22Rv1 (cell line): ENCODE measurements at regions not wholly inside any gene's neighbourhood (a gene's known extent, or its start where the extent isn't known, plus 50 kb on each side); places are given as distances from the start of the nearest gene placed in this dataset.
A peak's percentile ranks its signal among the peaks of the same experiment; 100 is the strongest.

Experiments used
- H3K27ac ChIP-seq: fragments of 450-650 bp; 2 replicates; pipeline ENCODE4 v1.5.1; 2017
- ZFX ChIP-seq: fragments of 450-650 bp; IDR thresholded peaks from 2 replicates; pipeline ENCODE4 v1.6.1; 2017; ENCODE audit warnings: antibody characterized with exemption, borderline replicate concordance
- TF ChIP-seq, protein P1 (sequence below): fragments of 450-650 bp; IDR thresholded peaks from 2 replicates; pipeline ENCODE4 v1.5.1; 2017; ENCODE audit warnings: mild to moderate bottlenecking

DNA sequence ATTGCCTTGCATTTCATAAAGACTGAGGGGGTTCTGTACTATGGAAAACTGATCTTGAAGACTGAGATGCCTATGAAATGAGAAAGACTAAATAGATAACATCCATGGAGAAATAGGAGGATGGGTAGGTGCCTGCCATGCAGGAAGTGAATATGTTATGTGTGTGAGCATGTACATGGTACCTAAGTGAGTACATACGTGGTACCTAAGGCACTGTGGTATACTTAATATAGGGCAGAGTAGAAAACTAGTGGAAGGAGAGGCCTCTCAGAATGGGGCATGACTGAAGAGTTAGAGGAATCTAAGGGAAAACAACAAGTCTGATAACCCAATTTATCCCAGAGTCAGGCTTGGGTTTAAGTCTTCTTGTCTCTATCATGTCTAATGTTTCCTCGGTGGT lies 161.8 kb upstream of the DCN start:
- TF ChIP-seq ZFX, result no peak
- TF ChIP-seq, protein P1, sequence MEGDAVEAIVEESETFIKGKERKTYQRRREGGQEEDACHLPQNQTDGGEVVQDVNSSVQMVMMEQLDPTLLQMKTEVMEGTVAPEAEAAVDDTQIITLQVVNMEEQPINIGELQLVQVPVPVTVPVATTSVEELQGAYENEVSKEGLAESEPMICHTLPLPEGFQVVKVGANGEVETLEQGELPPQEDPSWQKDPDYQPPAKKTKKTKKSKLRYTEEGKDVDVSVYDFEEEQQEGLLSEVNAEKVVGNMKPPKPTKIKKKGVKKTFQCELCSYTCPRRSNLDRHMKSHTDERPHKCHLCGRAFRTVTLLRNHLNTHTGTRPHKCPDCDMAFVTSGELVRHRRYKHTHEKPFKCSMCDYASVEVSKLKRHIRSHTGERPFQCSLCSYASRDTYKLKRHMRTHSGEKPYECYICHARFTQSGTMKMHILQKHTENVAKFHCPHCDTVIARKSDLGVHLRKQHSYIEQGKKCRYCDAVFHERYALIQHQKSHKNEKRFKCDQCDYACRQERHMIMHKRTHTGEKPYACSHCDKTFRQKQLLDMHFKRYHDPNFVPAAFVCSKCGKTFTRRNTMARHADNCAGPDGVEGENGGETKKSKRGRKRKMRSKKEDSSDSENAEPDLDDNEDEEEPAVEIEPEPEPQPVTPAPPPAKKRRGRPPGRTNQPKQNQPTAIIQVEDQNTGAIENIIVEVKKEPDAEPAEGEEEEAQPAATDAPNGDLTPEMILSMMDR, result no peak
- no peak overlapping the region for H3K27ac ChIP-seq

DNA sequence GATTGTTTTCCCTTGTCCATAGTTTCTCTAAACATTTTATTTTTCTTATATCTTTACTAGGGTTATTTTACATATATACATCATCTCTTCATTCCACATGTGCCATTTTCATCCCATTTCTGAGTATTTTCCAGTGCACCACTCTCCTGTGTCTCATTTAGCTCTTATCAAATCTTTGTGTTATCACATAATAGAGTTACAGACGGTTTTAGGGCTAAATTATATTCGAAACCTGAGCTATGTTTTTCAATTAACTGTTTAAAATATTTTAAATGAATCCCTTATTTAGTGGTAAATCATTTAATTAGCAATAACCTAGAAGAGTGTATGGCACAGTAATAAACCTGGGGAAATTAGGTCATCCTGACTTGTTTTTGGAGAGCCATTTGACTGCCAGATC lies 160.4 kb upstream of the DCN start:
- H3K27ac ChIP-seq, result no peak overlapping the region
- TF ChIP-seq, protein P1, result no peak
- TF ChIP-seq ZFX, result no peak

DNA sequence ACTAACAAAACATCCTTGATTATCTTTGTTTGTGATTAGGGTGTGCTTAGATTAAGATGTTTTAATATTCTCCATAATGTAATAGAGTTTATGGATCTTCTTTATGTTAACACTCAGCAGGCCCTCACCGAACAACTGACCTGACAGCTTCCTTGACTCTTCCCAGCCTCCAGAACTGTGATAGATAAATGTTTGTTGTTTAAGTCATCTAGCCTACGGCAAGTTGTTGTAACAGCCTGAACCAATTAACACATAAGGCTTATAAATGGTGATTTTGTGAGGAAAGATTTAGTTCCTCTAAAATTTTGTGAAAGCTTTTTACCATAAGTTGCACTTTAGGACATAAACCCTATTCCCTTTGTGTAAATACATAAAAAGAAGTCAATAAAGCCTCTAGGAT lies 156.5 kb upstream of the DCN start:
- H3K27ac ChIP-seq, result no peak overlapping the region
- TF ChIP-seq, protein P1, result no peak
- no peak for TF ChIP-seq ZFX

DNA sequence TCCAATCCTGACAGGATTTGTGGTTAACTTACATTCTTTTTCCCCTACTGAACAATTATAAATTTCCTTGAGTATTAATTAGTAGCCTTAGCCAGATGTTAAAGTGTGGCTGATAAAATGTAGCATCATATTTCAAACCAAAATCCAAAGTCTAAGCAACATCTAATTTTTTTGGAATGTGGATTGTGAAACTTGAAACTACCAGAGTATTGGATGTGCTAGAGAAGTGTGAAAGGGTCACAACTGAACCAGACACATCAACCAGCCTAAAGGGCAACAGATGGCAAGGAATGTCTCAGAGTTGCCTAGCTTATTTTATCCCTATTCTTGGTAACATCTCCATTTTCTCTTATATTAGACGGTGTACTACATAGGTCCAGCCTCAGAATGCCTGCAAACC lies 153.1 kb upstream of the DCN start:
- no peak overlapping the region for H3K27ac ChIP-seq
- TF ChIP-seq ZFX, result no peak
- TF ChIP-seq, protein P1, result no peak

DNA sequence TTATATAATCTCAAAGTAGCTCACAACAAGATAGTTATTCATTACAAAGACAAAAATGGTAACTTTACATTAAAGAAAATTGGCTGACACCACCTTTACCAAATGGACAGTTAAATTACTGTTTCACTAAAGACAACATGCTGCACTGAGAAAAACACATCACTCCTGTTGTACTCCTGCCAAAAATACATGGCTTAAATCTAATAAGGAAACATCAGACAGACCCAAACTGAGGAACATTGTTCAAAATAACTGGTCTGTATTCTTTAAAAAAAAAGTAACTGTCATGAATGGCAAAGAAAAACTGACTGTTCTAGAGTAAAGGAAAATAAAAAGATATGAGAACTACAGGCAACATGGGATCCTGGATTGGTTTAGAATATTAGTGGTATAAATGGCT lies 151.3 kb upstream of the DCN start:
- no peak for TF ChIP-seq ZFX
- TF ChIP-seq, protein P1, result no peak
- H3K27ac ChIP-seq, result no peak overlapping the region

DNA sequence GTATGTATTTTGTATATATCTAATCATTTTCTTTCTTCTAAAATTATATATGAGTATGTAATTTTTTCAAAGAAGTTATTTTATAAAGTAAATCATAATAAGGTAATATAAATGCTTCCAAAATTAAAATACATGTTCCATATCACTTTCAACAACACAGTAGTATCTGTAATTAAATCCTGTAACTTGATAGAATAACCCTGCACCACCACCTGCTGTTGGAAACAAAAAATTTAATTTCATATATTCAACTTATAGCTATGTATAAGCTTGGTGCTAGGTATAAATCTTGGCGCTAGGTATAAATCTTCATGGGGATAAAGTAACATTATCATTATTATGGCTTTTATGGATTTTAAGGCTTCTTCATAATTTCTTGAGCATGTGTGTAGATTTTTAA lies 149.7 kb upstream of the DCN start:
- no peak overlapping the region for H3K27ac ChIP-seq
- TF ChIP-seq, protein P1, result peak; percentile 27; the same call in 1 of the 2 replicates
- no peak for TF ChIP-seq ZFX

DNA sequence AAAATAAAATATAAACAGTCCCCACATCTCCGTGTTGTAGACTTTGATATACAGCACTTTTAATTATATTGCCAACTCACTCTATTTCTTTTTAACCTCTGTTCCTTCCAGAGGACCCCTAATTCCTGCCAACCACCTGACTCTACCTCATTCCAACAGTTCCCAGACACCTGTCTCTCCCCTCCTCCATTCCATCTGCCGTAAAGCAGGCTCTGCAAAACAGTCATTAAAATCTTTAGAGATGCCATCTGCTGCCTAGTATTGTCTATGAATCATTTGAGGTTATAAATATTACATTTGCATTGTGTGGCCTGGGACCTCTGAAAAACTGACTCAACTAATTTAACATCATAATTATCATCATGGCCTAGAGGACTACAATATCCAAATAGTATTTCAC lies 148.8 kb upstream of the DCN start:
- H3K27ac ChIP-seq, result no peak overlapping the region
- TF ChIP-seq, protein P1, result no peak
- TF ChIP-seq ZFX, result no peak

DNA sequence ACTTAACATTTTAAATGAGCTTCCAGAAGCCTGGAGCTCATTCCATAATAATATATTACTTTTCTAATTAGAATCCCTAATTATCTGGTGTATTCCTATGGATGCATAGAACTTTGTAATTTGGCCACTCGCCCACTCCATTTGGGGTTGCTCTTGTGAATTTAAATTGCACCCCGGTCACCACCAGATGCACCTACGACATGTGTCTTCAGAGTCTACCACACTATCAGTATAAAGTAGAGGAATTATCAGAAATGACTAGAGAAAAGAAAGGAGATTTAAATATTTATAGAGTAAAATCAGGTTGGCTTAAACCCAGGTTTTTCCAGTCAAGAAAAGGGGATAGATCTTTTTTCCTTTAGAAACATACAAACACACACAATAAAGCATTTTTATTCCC lies 145.8 kb upstream of the DCN start:
- TF ChIP-seq, protein P1, result no peak
- TF ChIP-seq ZFX, result no peak
- H3K27ac ChIP-seq, result no peak overlapping the region
